Spleen (tissue), 7 donors: ENCODE measurements at regions not wholly inside any gene's neighbourhood (a gene's known extent, or its start where the extent isn't known, plus 50 kb on each side); places are given as distances from the start of the nearest gene placed in this dataset.

Experiments used
- POLR2AphosphoS5 ChIP-seq, 3 donors: sonication (generic); formaldehyde crosslinking; IDR thresholded peaks; one replicate each; pipeline ENCODE4 v1.5.1; 2017; ENCODE audit warnings: antibody characterized with exemption in 3 of 3
- TF ChIP-seq, protein P1 (sequence below), 11 experiments: fragments of 200-600 bp in 7 of 11; fragments of 450-650 bp in 4 of 11; sonication (generic) in 4 of 11; IDR thresholded peaks in 8 of 11; conservative IDR thresholded peaks in 3 of 11; 1 replicate in 7 of 11; 2 replicates in 4 of 11; pipeline versions ENCODE4 v1.4.0 to v1.8.0; 2016 to 2021; ENCODE audit warnings: antibody characterized with exemption in 11 of 11, inconsistent platforms in 4 of 11, mild to moderate bottlenecking in 1 of 11
- donor health status: DM: no; HTN: no; CAD: no; lungs with moderate emphysema.
- donor health status: DM: no; HTN: no; CAD: no.
- donor health status: DM: no; HTN: no; CAD: no.

DNA sequence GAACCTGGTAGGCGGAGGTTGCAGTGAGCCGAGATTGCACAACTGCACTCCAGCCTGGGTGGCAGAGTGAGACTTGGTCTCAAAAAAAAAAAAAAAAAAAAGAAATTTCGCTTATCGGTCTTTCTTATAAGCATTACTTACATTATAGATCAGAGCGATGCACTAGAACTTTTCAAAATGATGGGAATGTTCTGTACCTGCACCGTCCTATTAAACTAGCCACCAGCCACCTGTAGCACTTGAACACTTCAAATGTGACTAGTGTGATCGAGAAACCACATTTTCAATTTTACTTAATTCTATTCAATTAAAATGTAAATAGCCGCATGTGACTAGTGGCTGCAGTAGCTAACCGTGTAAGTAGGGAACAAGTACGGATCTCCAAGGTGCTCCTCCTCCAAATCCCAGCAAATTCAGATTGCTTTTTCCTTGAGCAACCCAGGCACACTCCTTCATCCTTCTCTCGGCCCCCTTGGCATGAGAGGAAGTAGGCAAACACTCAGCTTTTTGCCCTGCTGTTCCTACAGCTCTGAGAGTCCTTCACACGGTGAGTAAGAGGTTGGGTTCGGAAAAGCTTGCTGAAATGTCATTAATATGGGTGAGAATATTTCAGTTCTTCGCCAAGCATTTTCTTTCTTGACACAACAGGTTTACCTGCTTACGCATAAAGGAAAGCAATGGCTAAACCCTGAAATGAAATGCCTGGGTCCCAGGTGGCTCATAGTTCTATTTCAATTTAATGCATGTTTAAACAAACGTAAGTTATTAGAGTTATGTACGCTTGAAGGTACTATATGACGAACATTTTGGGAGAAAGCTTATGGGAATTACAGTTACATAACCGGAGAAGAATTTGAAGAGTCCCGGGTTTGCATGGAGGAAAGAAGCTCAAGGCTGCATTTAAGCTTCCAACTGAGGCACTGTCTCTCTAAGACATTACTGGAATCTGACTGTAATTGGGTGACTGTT lies 69.5 kb upstream of the HUNK start:
- TF ChIP-seq POLR2AphosphoS5 (IDR thresholded peaks at IDR 0.05), result no peak
- TF ChIP-seq, protein P1, sequence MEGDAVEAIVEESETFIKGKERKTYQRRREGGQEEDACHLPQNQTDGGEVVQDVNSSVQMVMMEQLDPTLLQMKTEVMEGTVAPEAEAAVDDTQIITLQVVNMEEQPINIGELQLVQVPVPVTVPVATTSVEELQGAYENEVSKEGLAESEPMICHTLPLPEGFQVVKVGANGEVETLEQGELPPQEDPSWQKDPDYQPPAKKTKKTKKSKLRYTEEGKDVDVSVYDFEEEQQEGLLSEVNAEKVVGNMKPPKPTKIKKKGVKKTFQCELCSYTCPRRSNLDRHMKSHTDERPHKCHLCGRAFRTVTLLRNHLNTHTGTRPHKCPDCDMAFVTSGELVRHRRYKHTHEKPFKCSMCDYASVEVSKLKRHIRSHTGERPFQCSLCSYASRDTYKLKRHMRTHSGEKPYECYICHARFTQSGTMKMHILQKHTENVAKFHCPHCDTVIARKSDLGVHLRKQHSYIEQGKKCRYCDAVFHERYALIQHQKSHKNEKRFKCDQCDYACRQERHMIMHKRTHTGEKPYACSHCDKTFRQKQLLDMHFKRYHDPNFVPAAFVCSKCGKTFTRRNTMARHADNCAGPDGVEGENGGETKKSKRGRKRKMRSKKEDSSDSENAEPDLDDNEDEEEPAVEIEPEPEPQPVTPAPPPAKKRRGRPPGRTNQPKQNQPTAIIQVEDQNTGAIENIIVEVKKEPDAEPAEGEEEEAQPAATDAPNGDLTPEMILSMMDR (IDR thresholded peaks at IDR 0.05 in 8 of 11, conservative IDR thresholded peaks at IDR 0.05 in 3 of 11), result no peak
